IMR-90 (cell line): ENCODE measurements at regions not wholly inside any gene's neighbourhood (a gene's known extent, or its start where the extent isn't known, plus 50 kb on each side); places are given as distances from the start of the nearest gene placed in this dataset.
"Not testable (repeated sequence)": the region's sequence is repeated elsewhere in the genome, so short reads cannot be mapped to it uniquely, and the experiment has no call there.

Experiments used
- ATAC-seq: fragments of 200-7000 bp; cut with Tn5 transposase; 2 replicates; pipeline ENCODE4 v1.9.1; 2020; ENCODE audit warnings: low read depth, mild to moderate bottlenecking, moderate library complexity
- BruUV-seq: library from RNA; stranded (reverse); fragments of 400-500 nt; replicated peaks from 2 replicates; lab custom pipeline; 2021; lab: Mats Ljungman, UMichigan
- CTCF ChIA-PET: fragments of 300-600 bp; formaldehyde crosslinking; extraction: SDS; loops from one replicate; lab custom pipeline; 2021; ENCODE audit warnings: antibody characterized with exemption; lab: Yijun Ruan, JAX
- POLR2A ChIA-PET: fragments of 300-600 bp; sonication (Branson Sonifier 250); formaldehyde crosslinking; loops from one replicate; lab custom pipeline; 2022; ENCODE audit warnings: antibody characterized with exemption; ENCODE audit not compliant: unreplicated experiment; lab: Charles Lee
- DNase-seq: peaks from one replicate; pipeline ENCODE4 v3.0.0; 2013
- H2AFZ ChIP-seq: replicated peaks from 2 replicates; pipeline ENCODE3; 2013; ENCODE audit warnings: low read length, mild to moderate bottlenecking; ENCODE audit not compliant: poor library complexity
- H2AK5ac ChIP-seq: 2 replicates; pipeline ENCODE4 v1.6.1; 2013; ENCODE audit warnings: low read depth, low read length, inconsistent platforms
- H2AK9ac ChIP-seq: replicated peaks from 2 replicates; pipeline ENCODE3; 2013; ENCODE audit warnings: mild to moderate bottlenecking, low read depth, low read length, moderate library complexity; ENCODE audit not compliant: poor library complexity
- H2BK120ac ChIP-seq: 2 replicates; pipeline ENCODE4 v1.6.1; 2013; ENCODE audit warnings: low read depth, low read length, inconsistent platforms
- H2BK15ac ChIP-seq: 3 replicates; pipeline ENCODE4 v1.6.1; 2013; ENCODE audit warnings: low read depth, low read length, inconsistent platforms
- H2BK20ac ChIP-seq: 2 replicates; pipeline ENCODE4 v1.6.1; 2013; ENCODE audit warnings: low read depth, mild to moderate bottlenecking, inconsistent platforms, low read length, moderate library complexity
- H2BK5ac ChIP-seq: 2 replicates; pipeline ENCODE4 v1.6.1; 2013; ENCODE audit warnings: mild to moderate bottlenecking, low read depth, low read length, inconsistent platforms; ENCODE audit not compliant: poor library complexity, severe bottlenecking
- H3K14ac ChIP-seq: replicated peaks from 2 replicates; pipeline ENCODE4 v1.6.1; 2013; ENCODE audit warnings: low read depth, low read length, inconsistent platforms
- H3K18ac ChIP-seq: 2 replicates; pipeline ENCODE4 v1.6.1; 2013; ENCODE audit warnings: low read depth, low read length, control low read depth
- H3K23ac ChIP-seq: 2 replicates; pipeline ENCODE4 v1.6.1; 2013; ENCODE audit warnings: low read depth, low read length, inconsistent platforms
- H3K27ac ChIP-seq: 2 replicates; pipeline ENCODE4 v1.5.1; 2013; ENCODE audit warnings: mild to moderate bottlenecking, control low read depth, low read length; ENCODE audit not compliant: insufficient read depth
- H3K27me3 ChIP-seq: 2 replicates; pipeline ENCODE4 v1.6.1; 2013; ENCODE audit warnings: low read length; ENCODE audit not compliant: control insufficient read depth, insufficient read depth
- H3K36me3 ChIP-seq: 2 replicates; pipeline ENCODE4 v1.6.1; 2013; ENCODE audit warnings: low read length, mixed read lengths; ENCODE audit not compliant: control insufficient read depth, insufficient read depth
- H3K4ac ChIP-seq: 2 replicates; pipeline ENCODE4 v1.6.1; 2013; ENCODE audit warnings: low read depth, low read length, inconsistent platforms
- H3K4me1 ChIP-seq: 2 replicates; pipeline ENCODE4 v1.6.1; 2013; ENCODE audit warnings: low read length, mixed read lengths; ENCODE audit not compliant: control insufficient read depth, insufficient read depth
- H3K4me2 ChIP-seq: 2 replicates; pipeline ENCODE4 v1.6.1; 2013; ENCODE audit warnings: low read depth, mild to moderate bottlenecking, control low read depth, low read length, moderate library complexity
- H3K4me3 ChIP-seq: 2 replicates; pipeline ENCODE4 v1.5.1; 2013; ENCODE audit warnings: low read depth, mild to moderate bottlenecking, control low read depth, low read length, moderate library complexity; ENCODE audit not compliant: insufficient read depth
- H3K56ac ChIP-seq: 2 replicates; pipeline ENCODE4 v1.6.1; 2013; ENCODE audit warnings: low read length, inconsistent platforms; ENCODE audit not compliant: insufficient read depth; ENCODE audit errors: extremely low read depth
- H3K79me1 ChIP-seq, 2 experiments: 2 replicates each; pipeline ENCODE4 v1.6.1; 2013; ENCODE audit warnings: low read length in 2 of 2, inconsistent platforms in 1 of 2, low read depth in 1 of 2
- H3K9ac ChIP-seq: 2 replicates; pipeline ENCODE4 v1.6.1; 2013; ENCODE audit warnings: low read depth, low read length, control low read depth
- H3K9me1 ChIP-seq: 2 replicates; pipeline ENCODE4 v1.6.1; 2013; ENCODE audit warnings: low read length, inconsistent platforms; ENCODE audit not compliant: insufficient read depth
- H3K9me3 ChIP-seq: 2 replicates; pipeline ENCODE4 v1.6.1; 2013; ENCODE audit warnings: low read length; ENCODE audit not compliant: control insufficient read depth, insufficient read depth
- H4K20me1 ChIP-seq: 2 replicates; pipeline ENCODE4 v1.6.1; 2013; ENCODE audit warnings: low read length, inconsistent platforms; ENCODE audit not compliant: insufficient read depth
- H4K5ac ChIP-seq: 2 replicates; pipeline ENCODE4 v1.6.1; 2013; ENCODE audit warnings: mild to moderate bottlenecking, low read depth, low read length, control low read depth
- H4K8ac ChIP-seq, 2 experiments: 2 replicates each; pipeline ENCODE4 v1.6.1; 2013; ENCODE audit warnings: low read depth in 2 of 2, low read length in 2 of 2, control low read depth in 1 of 2, inconsistent platforms in 1 of 2
- H4K91ac ChIP-seq: 2 replicates; pipeline ENCODE4 v1.6.1; 2013; ENCODE audit warnings: low read depth, low read length, inconsistent platforms; ENCODE audit not compliant: insufficient read depth
- CHD1 ChIP-seq: IDR thresholded peaks from 2 replicates; pipeline ENCODE4 v1.6.1; 2012; ENCODE audit warnings: low read depth, low read length, improper control_type of control experiment
- MAZ ChIP-seq: IDR thresholded peaks from 2 replicates; pipeline ENCODE4 v1.6.1; 2012; ENCODE audit warnings: low read depth, mild to moderate bottlenecking, low read length, improper control_type of control experiment, moderate library complexity, borderline replicate concordance
- NFE2L2 ChIP-seq: fragments of 150-350 bp; IDR thresholded peaks from 2 replicates; pipeline ENCODE4 v1.6.1; 2016; ENCODE audit warnings: low read depth, mild to moderate bottlenecking, low read length
- POLR2A ChIP-seq: IDR thresholded peaks from 2 replicates; pipeline ENCODE4 v1.6.1; 2012; ENCODE audit warnings: mild to moderate bottlenecking, low read depth, low read length
- SMC3 ChIP-seq: fragments of 150-350 bp; IDR thresholded peaks from 2 replicates; pipeline ENCODE4 v1.6.1; 2016; ENCODE audit warnings: low read depth, mild to moderate bottlenecking, antibody characterized with exemption, low read length, moderate library complexity
- WGBS, 2 experiments: methylation state at CpG; one replicate each; pipeline versions ENCODE4 v1.1.5 to v1.1.7; 2013; ENCODE audit warnings: missing lambda C conversion rate in 2 of 2; ENCODE audit not compliant: insufficient read length in 1 of 2; ENCODE audit errors: extremely low coverage in 2 of 2; 5-methylcytosine and 5-hydroxymethylcytosine counted together
- dilution Hi-C: fragments of 300-500 bp; cut with HindIII; formaldehyde crosslinking; loops from one replicate; pipeline ENCODE4 v1.14.3; 2018; ENCODE audit warnings: low sequenced_read_pairs; ENCODE audit not compliant: unreplicated experiment
- in situ Hi-C: fragments of 300-500 bp; cut with MboI; formaldehyde crosslinking; loops from 3 replicates; pipeline ENCODE4 v1.14.3; 2019; ENCODE audit warnings: low sequenced_read_pairs, inconsistent platforms, mixed read lengths
- intact Hi-C: fragments of 100-400 bp; cut with micrococcal nuclease; formaldehyde crosslinking; loops from 2 replicates; pipeline ENCODE4 v1.10.0; 2022

DNA sequence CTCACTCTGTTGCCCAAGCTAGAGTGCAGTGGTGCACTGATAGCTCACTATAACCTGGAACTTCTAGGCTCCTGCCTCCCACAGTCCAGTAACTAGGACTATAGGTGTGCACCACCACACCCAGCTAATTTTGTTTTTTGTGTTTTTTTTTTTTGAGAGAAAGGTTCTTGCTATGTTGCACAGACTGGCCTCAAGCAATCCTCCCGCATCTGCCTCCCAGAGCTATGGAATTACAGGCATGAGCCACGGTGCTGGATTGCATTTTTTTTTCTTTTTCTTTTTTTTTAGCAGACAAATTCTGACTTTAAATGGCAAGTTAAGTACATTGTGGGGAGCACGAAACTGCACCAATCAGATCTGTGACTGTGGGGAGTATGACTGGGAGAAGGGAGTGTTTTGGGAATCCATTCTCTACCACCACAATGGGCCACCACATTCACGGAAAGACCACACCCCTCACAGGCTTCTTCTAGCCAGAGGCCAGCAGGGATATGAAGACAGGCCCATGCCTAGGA, 58.1 kb upstream of the MSMB start:
- H3K4me3 ChIP-seq: no peak overlapping the region
- TF ChIP-seq CHD1 (no peak), SMC3 (no peak), MAZ (no peak), POLR2A (no peak), NFE2L2 (no peak)
- H2AK9ac ChIP-seq: no peak overlapping the region
- no peak for ATAC-seq
- H3K36me3 ChIP-seq: no peaks in the 10 kb centered on the region
- H3K9me3 ChIP-seq: no peaks in the 10 kb centered on the region
- CTCF ChIA-PET: no interaction called here
- no peak overlapping the region for H2BK20ac ChIP-seq
- H2AK5ac ChIP-seq: no peak overlapping the region
- H3K79me1 ChIP-seq: no peaks in the 10 kb centered on the region
- H4K5ac ChIP-seq: no peak overlapping the region
- DNase-seq: no peak
- H3K4me1 ChIP-seq: peaks cover 3% of the 10 kb centered on the region; the same call in 1 of the 2 replicates
- H4K20me1 ChIP-seq: no peaks in the 10 kb centered on the region
- no peak overlapping the region for H2AFZ ChIP-seq
- intact Hi-C loops (no loop called here), dilution Hi-C loops (no loop called here), in situ Hi-C loops (loop anchor here (10.0 kb wide), 1 partner anchor 1281 kb away; the partner anchor contains the start of gene ZNF488)
- no peak overlapping the region for H3K27ac ChIP-seq
- H2BK15ac ChIP-seq: no peak overlapping the region
- no peak overlapping the region for H3K14ac ChIP-seq
- no peak overlapping the region for H3K4ac ChIP-seq
- no peak overlapping the region for H3K4me2 ChIP-seq
- no peaks in the 10 kb centered on the region for H3K9me1 ChIP-seq
- no peak overlapping the region for H3K9ac ChIP-seq
- H3K27me3 ChIP-seq: peaks cover 20% of the 10 kb centered on the region
- no peak overlapping the region for H2BK120ac ChIP-seq
- no peak overlapping the region for H4K8ac ChIP-seq
- H3K18ac ChIP-seq: no peak overlapping the region
- POLR2A ChIA-PET: no interaction called here
- H3K56ac ChIP-seq: no peak overlapping the region
- H4K91ac ChIP-seq: no peak overlapping the region
- H3K23ac ChIP-seq: no peak overlapping the region
- BruUV-seq: no TSS peak
- H2BK5ac ChIP-seq: no peak overlapping the region
- WGBS, 2 experiments: no CpG with 5 or more reads among the region's 4 CpGs

DNA sequence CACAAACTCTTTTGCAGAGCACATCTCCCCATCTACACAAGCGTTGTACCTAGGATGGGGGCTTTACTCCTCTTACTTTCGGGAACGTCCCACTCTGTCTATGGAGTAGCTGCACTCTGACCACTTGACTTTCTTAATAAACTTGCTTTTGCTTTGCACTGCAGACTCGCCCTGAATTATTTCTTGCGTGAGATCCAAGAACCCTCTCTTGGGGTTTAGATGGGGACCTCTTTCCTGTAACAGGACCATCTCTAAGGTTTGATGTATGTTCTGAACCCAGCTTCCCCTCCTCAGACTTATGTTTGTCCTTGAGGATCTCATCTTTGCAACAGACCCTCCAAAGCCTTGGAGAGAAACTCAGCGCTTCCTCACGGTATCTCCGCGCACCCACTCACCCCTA, 59.3 kb upstream of the MSMB start:
- H3K4ac ChIP-seq, H3K4me2 ChIP-seq, H3K18ac ChIP-seq, ATAC-seq, H2AK5ac ChIP-seq, H2BK15ac ChIP-seq, H3K56ac ChIP-seq, dilution Hi-C loops, intact Hi-C loops, H2AFZ ChIP-seq, H2BK120ac ChIP-seq, H2AK9ac ChIP-seq, CTCF ChIA-PET, H3K4me1 ChIP-seq, DNase-seq, H3K9me1 ChIP-seq, H4K20me1 ChIP-seq, POLR2A ChIA-PET, H3K4me3 ChIP-seq, H3K27ac ChIP-seq, H3K23ac ChIP-seq, H4K8ac ChIP-seq, H2BK5ac ChIP-seq, H3K36me3 ChIP-seq, H2BK20ac ChIP-seq, BruUV-seq, H3K9ac ChIP-seq, H3K14ac ChIP-seq, H4K91ac ChIP-seq, H3K9me3 ChIP-seq, H4K5ac ChIP-seq, H3K79me1 ChIP-seq: not testable (repeated sequence)
- peaks cover 20% of the 10 kb centered on the region for H3K27me3 ChIP-seq
- in situ Hi-C loops: loop anchor here (5.0 to 10.0 kb wide), 2 partner anchors 177 to 1279 kb away; partner anchors contain the start of gene ZNF488
- 80% methylated on average over 3 of the region's 9 CpGs; no CpG with 5 or more reads in 1 of the 2 experiments for WGBS, 2 experiments
